ENCODE measurements at regions not wholly inside any gene's neighbourhood (a gene's known extent, or its start where the extent isn't known, plus 50 kb on each side); places are given as distances from the start of the nearest gene placed in this dataset.

GRCh38 chr18:67654101-67654500 lies 137.6 kb upstream of the DSEL start:
- DNase-seq (ENCODE audit: low read depth, low spot score) = no peak

- no peak for DNase-seq (ENCODE audit: low read depth, low spot score)
Measured at GRCh38 chr18:67652288-67652687, 135.8 kb upstream of the DSEL start.

- DNase-seq (ENCODE audit: low read depth, low spot score) = no peak
Measured at GRCh38 chr18:67651438-67651837, 134.9 kb upstream of the DSEL start.

GRCh38 chr18:67650686-67651385 lies 134.3 kb upstream of the DSEL start:
- DNase-seq (ENCODE audit: low read depth, low spot score) = no peak

GRCh38 chr18:67646890-67647289 lies 130.4 kb upstream of the DSEL start:
- DNase-seq (ENCODE audit: low read depth, low spot score) = no peak

- no peak for DNase-seq (ENCODE audit: low read depth, low spot score)
Measured at GRCh38 chr18:67644226-67644625, 127.7 kb upstream of the DSEL start.

GRCh38 chr18:67639872-67640271 lies 123.4 kb upstream of the DSEL start:
- no peak for DNase-seq (ENCODE audit: low read depth, low spot score)

GRCh38 chr18:67636597-67637385 lies 120.3 kb upstream of the DSEL start:
- no peak for DNase-seq (ENCODE audit: low read depth, low spot score)

GRCh38 chr18:67634631-67635338 lies 118.3 kb upstream of the DSEL start:
- DNase-seq (ENCODE audit: low read depth, low spot score) = peak; percentile 6

GRCh38 chr18:67633939-67634338 lies 117.4 kb upstream of the DSEL start:
- no peak for DNase-seq (ENCODE audit: low read depth, low spot score)

- DNase-seq (ENCODE audit: low read depth, low spot score) = no peak
Measured at GRCh38 chr18:67621906-67622305, 105.4 kb upstream of the DSEL start.

GRCh38 chr18:67621049-67621713 lies 104.7 kb upstream of the DSEL start:
- DNase-seq (ENCODE audit: low read depth, low spot score) = no peak

GRCh38 chr18:67618061-67618460 lies 101.5 kb upstream of the DSEL start:
- DNase-seq (ENCODE audit: low read depth, low spot score) = no peak

GRCh38 chr18:67615876-67616275 lies 99.4 kb upstream of the DSEL start:
- no peak for DNase-seq (ENCODE audit: low read depth, low spot score)

- no peak for DNase-seq (ENCODE audit: low read depth, low spot score)
Measured at GRCh38 chr18:67613731-67614130, 97.2 kb upstream of the DSEL start.

GRCh38 chr18:67612281-67612680 lies 95.8 kb upstream of the DSEL start:
- no peak for DNase-seq (ENCODE audit: low read depth, low spot score)

GRCh38 chr18:67608615-67609273 lies 92.2 kb upstream of the DSEL start:
- DNase-seq (ENCODE audit: low read depth, low spot score) = no peak

- no peak for DNase-seq (ENCODE audit: low read depth, low spot score)
Measured at GRCh38 chr18:67608191-67608590, 91.7 kb upstream of the DSEL start.

- DNase-seq (ENCODE audit: low read depth, low spot score) = peak; percentile 4
Measured at GRCh38 chr18:67600181-67601180, 84.0 kb upstream of the DSEL start.

- DNase-seq (ENCODE audit: low read depth, low spot score) = no peak
Measured at GRCh38 chr18:67599277-67599676, 82.8 kb upstream of the DSEL start.
